HG03196 (cell line): ENCODE measurements at regions not wholly inside any gene's neighbourhood (a gene's known extent, or its start where the extent isn't known, plus 50 kb on each side); places are given as distances from the start of the nearest gene placed in this dataset.
"Not testable (repeated sequence)": the region's sequence is repeated elsewhere in the genome, so short reads cannot be mapped to it uniquely, and the experiment has no call there.

Experiments used
- ATAC-seq: cut with Tn5 transposase; IDR thresholded peaks from one replicate; pipeline ENCODE4 v1.9.1; 2021; ENCODE audit not compliant: unreplicated experiment

- ATAC-seq = no peak
Measured at GRCh38 chr6:78383968-78384367, 483.4 kb upstream of the IRAK1BP1 start.

- ATAC-seq = not testable (repeated sequence)
Measured at GRCh38 chr6:78386854-78387253, 480.5 kb upstream of the IRAK1BP1 start.

- no peak for ATAC-seq
Measured at GRCh38 chr6:78390066-78390465, 477.3 kb upstream of the IRAK1BP1 start.

- no peak for ATAC-seq
Measured at GRCh38 chr6:78397499-78397898, 469.9 kb upstream of the IRAK1BP1 start.

- ATAC-seq = no peak
Measured at GRCh38 chr6:78398292-78398691, 469.1 kb upstream of the IRAK1BP1 start.

GRCh38 chr6:78400076-78400475, 467.3 kb upstream of the IRAK1BP1 start:
- no peak for ATAC-seq

- ATAC-seq = no peak
Measured at GRCh38 chr6:78427386-78427785, 440.0 kb upstream of the IRAK1BP1 start.

- no peak for ATAC-seq
Measured at GRCh38 chr6:78430521-78430920, 436.8 kb upstream of the IRAK1BP1 start.

- no peak for ATAC-seq
Measured at GRCh38 chr6:78435671-78436070, 431.7 kb upstream of the IRAK1BP1 start.

- no peak for ATAC-seq
Measured at GRCh38 chr6:78436335-78436734, 431.0 kb upstream of the IRAK1BP1 start.

- ATAC-seq = no peak
Measured at GRCh38 chr6:78438135-78438534, 429.2 kb upstream of the IRAK1BP1 start.

GRCh38 chr6:78460711-78461110, 406.6 kb upstream of the IRAK1BP1 start:
- no peak for ATAC-seq

- ATAC-seq = no peak
Measured at GRCh38 chr6:78462728-78463127, 404.6 kb upstream of the IRAK1BP1 start.

- no peak for ATAC-seq
Measured at GRCh38 chr6:78465059-78465634, 402.2 kb upstream of the IRAK1BP1 start.

GRCh38 chr6:78476561-78476960, 390.8 kb upstream of the IRAK1BP1 start:
- ATAC-seq = no peak

GRCh38 chr6:78482801-78483552, 384.4 kb upstream of the IRAK1BP1 start:
- no peak for ATAC-seq

GRCh38 chr6:78483553-78484197, 383.7 kb upstream of the IRAK1BP1 start:
- no peak for ATAC-seq

- no peak for ATAC-seq
Measured at GRCh38 chr6:78484198-78485064, 382.9 kb upstream of the IRAK1BP1 start.

- no peak for ATAC-seq
Measured at GRCh38 chr6:78487401-78487800, 379.9 kb upstream of the IRAK1BP1 start.

GRCh38 chr6:78489874-78490273, 377.5 kb upstream of the IRAK1BP1 start:
- no peak for ATAC-seq

- no peak for ATAC-seq
Measured at GRCh38 chr6:78492351-78493017, 374.9 kb upstream of the IRAK1BP1 start.
